IMR-90 (cell line): ENCODE measurements at regions not wholly inside any gene's neighbourhood (a gene's known extent, or its start where the extent isn't known, plus 50 kb on each side); places are given as distances from the start of the nearest gene placed in this dataset.

Experiments used
- ATAC-seq: fragments of 200-7000 bp; cut with Tn5 transposase; 2 replicates; pipeline ENCODE4 v1.9.1; 2020; ENCODE audit warnings: low read depth, mild to moderate bottlenecking, moderate library complexity
- BruUV-seq: library from RNA; stranded (reverse); fragments of 400-500 nt; replicated peaks from 2 replicates; lab custom pipeline; 2021; lab: Mats Ljungman, UMichigan
- CTCF ChIA-PET: fragments of 300-600 bp; formaldehyde crosslinking; extraction: SDS; loops from one replicate; lab custom pipeline; 2021; ENCODE audit warnings: antibody characterized with exemption; lab: Yijun Ruan, JAX
- POLR2A ChIA-PET: fragments of 300-600 bp; sonication (Branson Sonifier 250); formaldehyde crosslinking; loops from one replicate; lab custom pipeline; 2022; ENCODE audit warnings: antibody characterized with exemption; ENCODE audit not compliant: unreplicated experiment; lab: Charles Lee
- DNase-seq: peaks from one replicate; pipeline ENCODE4 v3.0.0; 2013
- H2AFZ ChIP-seq: replicated peaks from 2 replicates; pipeline ENCODE3; 2013; ENCODE audit warnings: low read length, mild to moderate bottlenecking; ENCODE audit not compliant: poor library complexity
- H2AK5ac ChIP-seq: 2 replicates; pipeline ENCODE4 v1.6.1; 2013; ENCODE audit warnings: low read depth, low read length, inconsistent platforms
- H2AK9ac ChIP-seq: replicated peaks from 2 replicates; pipeline ENCODE3; 2013; ENCODE audit warnings: mild to moderate bottlenecking, low read depth, low read length, moderate library complexity; ENCODE audit not compliant: poor library complexity
- H2BK120ac ChIP-seq: 2 replicates; pipeline ENCODE4 v1.6.1; 2013; ENCODE audit warnings: low read depth, low read length, inconsistent platforms
- H2BK15ac ChIP-seq: 3 replicates; pipeline ENCODE4 v1.6.1; 2013; ENCODE audit warnings: low read depth, low read length, inconsistent platforms
- H2BK20ac ChIP-seq: 2 replicates; pipeline ENCODE4 v1.6.1; 2013; ENCODE audit warnings: low read depth, mild to moderate bottlenecking, inconsistent platforms, low read length, moderate library complexity
- H2BK5ac ChIP-seq: 2 replicates; pipeline ENCODE4 v1.6.1; 2013; ENCODE audit warnings: mild to moderate bottlenecking, low read depth, low read length, inconsistent platforms; ENCODE audit not compliant: poor library complexity, severe bottlenecking
- H3K14ac ChIP-seq: replicated peaks from 2 replicates; pipeline ENCODE4 v1.6.1; 2013; ENCODE audit warnings: low read depth, low read length, inconsistent platforms
- H3K18ac ChIP-seq: 2 replicates; pipeline ENCODE4 v1.6.1; 2013; ENCODE audit warnings: low read depth, low read length, control low read depth
- H3K23ac ChIP-seq: 2 replicates; pipeline ENCODE4 v1.6.1; 2013; ENCODE audit warnings: low read depth, low read length, inconsistent platforms
- H3K27ac ChIP-seq: 2 replicates; pipeline ENCODE4 v1.5.1; 2013; ENCODE audit warnings: mild to moderate bottlenecking, control low read depth, low read length; ENCODE audit not compliant: insufficient read depth
- H3K27me3 ChIP-seq: 2 replicates; pipeline ENCODE4 v1.6.1; 2013; ENCODE audit warnings: low read length; ENCODE audit not compliant: control insufficient read depth, insufficient read depth
- H3K36me3 ChIP-seq: 2 replicates; pipeline ENCODE4 v1.6.1; 2013; ENCODE audit warnings: low read length, mixed read lengths; ENCODE audit not compliant: control insufficient read depth, insufficient read depth
- H3K4ac ChIP-seq: 2 replicates; pipeline ENCODE4 v1.6.1; 2013; ENCODE audit warnings: low read depth, low read length, inconsistent platforms
- H3K4me1 ChIP-seq: 2 replicates; pipeline ENCODE4 v1.6.1; 2013; ENCODE audit warnings: low read length, mixed read lengths; ENCODE audit not compliant: control insufficient read depth, insufficient read depth
- H3K4me2 ChIP-seq: 2 replicates; pipeline ENCODE4 v1.6.1; 2013; ENCODE audit warnings: low read depth, mild to moderate bottlenecking, control low read depth, low read length, moderate library complexity
- H3K4me3 ChIP-seq: 2 replicates; pipeline ENCODE4 v1.5.1; 2013; ENCODE audit warnings: low read depth, mild to moderate bottlenecking, control low read depth, low read length, moderate library complexity; ENCODE audit not compliant: insufficient read depth
- H3K56ac ChIP-seq: 2 replicates; pipeline ENCODE4 v1.6.1; 2013; ENCODE audit warnings: low read length, inconsistent platforms; ENCODE audit not compliant: insufficient read depth; ENCODE audit errors: extremely low read depth
- H3K79me1 ChIP-seq, 2 experiments: 2 replicates each; pipeline ENCODE4 v1.6.1; 2013; ENCODE audit warnings: low read length in 2 of 2, inconsistent platforms in 1 of 2, low read depth in 1 of 2
- H3K9ac ChIP-seq: 2 replicates; pipeline ENCODE4 v1.6.1; 2013; ENCODE audit warnings: low read depth, low read length, control low read depth
- H3K9me1 ChIP-seq: 2 replicates; pipeline ENCODE4 v1.6.1; 2013; ENCODE audit warnings: low read length, inconsistent platforms; ENCODE audit not compliant: insufficient read depth
- H3K9me3 ChIP-seq: 2 replicates; pipeline ENCODE4 v1.6.1; 2013; ENCODE audit warnings: low read length; ENCODE audit not compliant: control insufficient read depth, insufficient read depth
- H4K20me1 ChIP-seq: 2 replicates; pipeline ENCODE4 v1.6.1; 2013; ENCODE audit warnings: low read length, inconsistent platforms; ENCODE audit not compliant: insufficient read depth
- H4K5ac ChIP-seq: 2 replicates; pipeline ENCODE4 v1.6.1; 2013; ENCODE audit warnings: mild to moderate bottlenecking, low read depth, low read length, control low read depth
- H4K8ac ChIP-seq, 2 experiments: 2 replicates each; pipeline ENCODE4 v1.6.1; 2013; ENCODE audit warnings: low read depth in 2 of 2, low read length in 2 of 2, control low read depth in 1 of 2, inconsistent platforms in 1 of 2
- H4K91ac ChIP-seq: 2 replicates; pipeline ENCODE4 v1.6.1; 2013; ENCODE audit warnings: low read depth, low read length, inconsistent platforms; ENCODE audit not compliant: insufficient read depth
- SMC3 ChIP-seq: fragments of 150-350 bp; IDR thresholded peaks from 2 replicates; pipeline ENCODE4 v1.6.1; 2016; ENCODE audit warnings: low read depth, mild to moderate bottlenecking, antibody characterized with exemption, low read length, moderate library complexity
- dilution Hi-C: fragments of 300-500 bp; cut with HindIII; formaldehyde crosslinking; loops from one replicate; pipeline ENCODE4 v1.14.3; 2018; ENCODE audit warnings: low sequenced_read_pairs; ENCODE audit not compliant: unreplicated experiment
- in situ Hi-C: fragments of 300-500 bp; cut with MboI; formaldehyde crosslinking; loops from 3 replicates; pipeline ENCODE4 v1.14.3; 2019; ENCODE audit warnings: low sequenced_read_pairs, inconsistent platforms, mixed read lengths
- intact Hi-C: fragments of 100-400 bp; cut with micrococcal nuclease; formaldehyde crosslinking; loops from 2 replicates; pipeline ENCODE4 v1.10.0; 2022

DNA sequence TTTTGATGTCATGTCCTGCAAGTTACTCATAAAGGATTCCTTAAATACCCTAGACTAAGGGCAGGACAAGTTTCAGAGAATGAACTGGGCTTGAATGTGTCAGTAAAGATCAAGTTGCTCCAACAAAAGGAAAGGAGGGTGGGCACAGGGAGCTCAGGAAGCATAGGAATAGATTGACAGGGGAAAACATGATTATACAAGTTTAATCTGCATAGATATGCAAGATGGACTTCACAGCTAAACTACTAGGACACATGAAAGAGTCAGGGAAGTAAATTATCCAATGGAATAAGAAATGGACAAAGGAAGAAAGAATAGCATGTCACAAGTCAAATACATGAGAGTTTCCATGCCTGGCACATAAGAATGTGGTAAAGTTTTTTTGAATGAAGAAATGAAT is 203.9 kb upstream of the SAMSN1 start:
- POLR2A ChIA-PET, result no interaction called here
- TF ChIP-seq SMC3, result no peak
- Histone ChIP-seq H3K9me1 (no peaks in the 10 kb centered on the region), H2AFZ (no peak overlapping the region), H3K56ac (no peak overlapping the region), H3K14ac (no peak overlapping the region), H3K4me3 (no peak overlapping the region), H3K36me3 (no peaks in the 10 kb centered on the region), H3K79me1 (no peaks in the 10 kb centered on the region), H3K23ac (no peak overlapping the region), H3K9ac (no peak overlapping the region), H2AK9ac (no peak overlapping the region), H2BK120ac (no peak overlapping the region), H3K4me2 (no peak overlapping the region), H4K5ac (no peak overlapping the region), H3K4ac (no peak overlapping the region), H3K27ac (no peak overlapping the region), H2BK20ac (no peak overlapping the region), H2BK15ac (no peak overlapping the region), H3K18ac (no peak overlapping the region), H4K91ac (no peak overlapping the region), H2BK5ac (no peak overlapping the region), H4K20me1 (no peaks in the 10 kb centered on the region), H3K4me1 (no peaks in the 10 kb centered on the region), H4K8ac (no peak overlapping the region), H3K9me3 (no peaks in the 10 kb centered on the region), H3K27me3 (no peaks in the 10 kb centered on the region), H2AK5ac (no peak overlapping the region)
- intact Hi-C loops (no loop called here), in situ Hi-C loops (no loop called here), dilution Hi-C loops (no loop called here)
- CTCF ChIA-PET, result no interaction called here
- DNase-seq, result no peak
- no TSS peak for BruUV-seq
- ATAC-seq, result no peak
